ENCODE measurements at regions not wholly inside any gene's neighbourhood (a gene's known extent, or its start where the extent isn't known, plus 50 kb on each side); places are given as distances from the start of the nearest gene placed in this dataset.

DNA sequence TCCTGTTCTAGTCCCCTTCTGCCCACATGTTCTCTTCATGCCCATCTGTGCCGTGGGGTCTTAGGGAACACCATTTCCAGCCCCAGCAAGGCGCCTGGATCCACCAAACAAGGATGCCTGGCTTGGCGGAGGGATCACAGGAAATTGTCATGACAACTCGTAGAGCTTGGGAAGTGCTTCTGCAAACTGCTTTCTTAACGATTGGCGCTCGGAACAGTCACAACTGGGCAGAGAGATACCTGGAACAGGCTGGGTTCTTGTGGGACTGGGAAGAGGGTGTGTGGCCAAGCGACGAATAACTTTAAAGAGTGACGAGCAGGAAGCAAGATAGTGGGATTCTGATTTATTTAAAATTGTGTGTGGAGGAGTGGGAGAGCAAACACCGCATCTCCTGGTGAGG, 329.8 kb downstream of the RPS6KC1 start:
- no peak for TF ChIP-seq NFIC (IDR thresholded peaks at IDR 0.05)
- TF ChIP-seq, protein P1, sequence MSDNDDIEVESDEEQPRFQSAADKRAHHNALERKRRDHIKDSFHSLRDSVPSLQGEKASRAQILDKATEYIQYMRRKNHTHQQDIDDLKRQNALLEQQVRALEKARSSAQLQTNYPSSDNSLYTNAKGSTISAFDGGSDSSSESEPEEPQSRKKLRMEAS (IDR thresholded peaks at IDR 0.05): no peak
- no peak for TF ChIP-seq TAF1 (IDR thresholded peaks at IDR 0.05; ENCODE audit: low read depth)
- no peak for TF ChIP-seq RAD21 (IDR thresholded peaks at IDR 0.05; ENCODE audit: low read depth)
- no peak for TF ChIP-seq YY1 (IDR thresholded peaks at IDR 0.05; ENCODE audit: low read depth)

Measured in Ishikawa (cell line).